IPS-18a (cell line): ENCODE measurements at regions not wholly inside any gene's neighbourhood (a gene's known extent, or its start where the extent isn't known, plus 50 kb on each side); places are given as distances from the start of the nearest gene placed in this dataset.

ENCODE experiments used
- H3K27ac ChIP-seq: one replicate; pipeline ENCODE4 v1.5.1; 2013; ENCODE audit warnings: low read length
- H3K27me3 ChIP-seq: one replicate; pipeline ENCODE4 v1.6.1; 2013; ENCODE audit warnings: mild to moderate bottlenecking, low read length; ENCODE audit not compliant: control insufficient read depth, insufficient read depth
- H3K36me3 ChIP-seq: one replicate; pipeline ENCODE4 v1.6.1; 2013; ENCODE audit warnings: low read depth, low read length; ENCODE audit not compliant: control insufficient read depth
- H3K4me1 ChIP-seq: one replicate; pipeline ENCODE4 v1.6.1; 2013; ENCODE audit warnings: low read depth, low read length; ENCODE audit not compliant: control insufficient read depth
- H3K4me3 ChIP-seq: one replicate; pipeline ENCODE4 v1.5.1; 2013; ENCODE audit warnings: low read length
- H3K9ac ChIP-seq: one replicate; pipeline ENCODE4 v1.6.1; 2013; ENCODE audit warnings: mild to moderate bottlenecking, low read length, moderate library complexity
- H3K9me3 ChIP-seq: one replicate; pipeline ENCODE4 v1.6.1; 2013; ENCODE audit warnings: low read depth, low read length; ENCODE audit not compliant: control insufficient read depth

GRCh38 chr6:130520221-130520620, 154.4 kb downstream of the TMEM200A start:
- Histone ChIP-seq H3K27me3 (no peaks in the 10 kb centered on the region), H3K9ac (no peak overlapping the region), H3K4me1 (no peaks in the 10 kb centered on the region), H3K4me3 (no peak overlapping the region), H3K27ac (no peak overlapping the region), H3K36me3 (no peaks in the 10 kb centered on the region), H3K9me3 (no peaks in the 10 kb centered on the region)

DNA sequence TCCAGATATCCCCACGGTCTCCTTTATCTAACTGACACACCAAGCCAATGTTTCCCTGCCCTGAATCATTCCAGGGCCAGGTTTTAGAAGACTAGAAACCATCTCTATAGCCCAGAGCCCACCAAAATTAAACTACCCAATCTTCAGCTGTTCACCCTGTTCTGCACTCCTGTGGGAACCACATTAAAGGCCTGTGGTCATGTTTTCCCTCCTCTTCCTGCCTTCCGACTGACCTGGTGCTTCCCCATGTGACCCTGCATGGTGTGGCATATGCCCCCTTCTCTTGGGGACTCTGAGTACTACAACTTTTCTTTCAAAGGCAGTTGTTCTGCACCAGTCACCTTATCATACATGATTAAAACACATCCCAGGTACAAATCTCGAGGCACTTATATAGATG, 155.0 kb downstream of the TMEM200A start:
- H3K36me3 ChIP-seq, result no peaks in the 10 kb centered on the region
- H3K27me3 ChIP-seq, result no peaks in the 10 kb centered on the region
- H3K4me3 ChIP-seq, result no peak overlapping the region
- H3K27ac ChIP-seq, result no peak overlapping the region
- H3K4me1 ChIP-seq, result no peaks in the 10 kb centered on the region
- no peaks in the 10 kb centered on the region for H3K9me3 ChIP-seq
- H3K9ac ChIP-seq, result no peak overlapping the region

- Histone ChIP-seq H3K4me1 (no peaks in the 10 kb centered on the region), H3K36me3 (no peaks in the 10 kb centered on the region), H3K4me3 (no peak overlapping the region), H3K27ac (no peak overlapping the region), H3K9me3 (no peaks in the 10 kb centered on the region), H3K9ac (no peak overlapping the region), H3K27me3 (no peaks in the 10 kb centered on the region)
Measured at GRCh38 chr6:130524552-130524951, 158.7 kb downstream of the TMEM200A start.

DNA sequence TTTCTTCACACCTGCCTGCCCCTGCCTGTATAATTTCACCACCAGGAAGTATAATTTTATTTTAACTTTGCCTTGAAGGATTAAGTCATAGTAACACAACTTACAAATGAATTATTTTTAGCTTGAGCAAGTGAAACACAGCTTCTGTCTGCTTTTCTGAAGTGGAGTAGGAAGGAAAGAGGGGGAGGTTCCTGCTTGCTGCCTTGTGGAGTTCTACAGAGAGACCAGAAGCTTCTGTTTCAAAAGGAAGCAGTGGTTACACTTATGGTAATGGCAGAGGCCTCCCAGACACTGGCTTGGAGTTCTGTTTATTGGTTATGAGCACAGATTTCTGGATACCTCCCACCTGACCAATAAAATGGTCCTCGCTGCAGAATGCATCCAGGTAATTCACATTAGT, 159.6 kb downstream of the TMEM200A start:
- H3K9me3 ChIP-seq, result no peaks in the 10 kb centered on the region
- no peaks in the 10 kb centered on the region for H3K36me3 ChIP-seq
- no peak overlapping the region for H3K9ac ChIP-seq
- no peak overlapping the region for H3K4me3 ChIP-seq
- H3K27me3 ChIP-seq, result no peaks in the 10 kb centered on the region
- no peak overlapping the region for H3K27ac ChIP-seq
- no peaks in the 10 kb centered on the region for H3K4me1 ChIP-seq

DNA sequence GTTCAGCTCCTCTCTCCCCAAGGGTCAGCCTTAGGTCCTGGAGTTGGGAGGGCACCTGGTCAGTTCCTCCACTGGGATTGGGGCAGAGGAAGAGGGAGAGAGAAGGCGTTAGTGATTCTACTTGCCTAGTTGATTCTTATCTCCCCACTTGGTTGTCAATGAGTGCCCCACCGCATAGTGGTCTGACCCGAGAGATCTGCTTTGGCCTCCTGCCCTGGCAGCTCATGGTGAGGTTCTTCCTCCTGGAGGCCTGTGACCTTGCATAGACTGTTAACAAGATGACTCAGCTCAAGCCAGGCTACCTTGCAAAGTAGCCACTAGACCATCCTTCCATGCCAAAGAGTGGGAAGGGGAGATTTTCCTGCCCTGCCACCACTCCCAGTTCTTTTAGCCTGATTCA, 160.6 kb downstream of the TMEM200A start:
- Histone ChIP-seq H3K36me3 (no peaks in the 10 kb centered on the region), H3K27ac (no peak overlapping the region), H3K4me3 (no peak overlapping the region), H3K9me3 (no peaks in the 10 kb centered on the region), H3K9ac (no peak overlapping the region), H3K27me3 (no peaks in the 10 kb centered on the region), H3K4me1 (no peaks in the 10 kb centered on the region)

DNA sequence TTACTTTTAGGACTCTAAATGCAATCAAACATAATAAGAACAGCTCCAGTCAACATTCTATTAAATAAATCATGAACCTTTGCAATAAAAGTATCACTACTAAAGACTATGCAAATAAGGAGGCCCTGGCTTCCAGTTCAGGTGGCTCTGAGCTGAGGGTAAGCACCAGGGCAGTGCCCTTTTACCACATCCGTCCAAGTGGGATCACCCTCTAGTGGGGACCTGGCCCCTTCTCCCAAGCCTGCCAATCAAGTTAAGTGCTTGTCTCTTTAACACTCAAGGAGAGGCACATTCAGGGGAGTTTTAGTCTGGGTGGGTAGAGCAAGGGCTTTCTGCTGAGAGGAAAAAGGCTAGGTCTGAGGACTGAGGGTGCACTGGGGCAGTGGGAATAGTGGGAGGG, 161.4 kb downstream of the TMEM200A start:
- no peak overlapping the region for H3K27ac ChIP-seq

GRCh38 chr6:130529569-130530149, 163.8 kb downstream of the TMEM200A start:
- no peak overlapping the region for H3K4me3 ChIP-seq
- no peak overlapping the region for H3K27ac ChIP-seq
- no peaks in the 10 kb centered on the region for H3K27me3 ChIP-seq
- no peaks in the 10 kb centered on the region for H3K9me3 ChIP-seq
- H3K4me1 ChIP-seq, result no peaks in the 10 kb centered on the region
- H3K36me3 ChIP-seq, result no peaks in the 10 kb centered on the region
- no peak overlapping the region for H3K9ac ChIP-seq

More for the DNA sequence above, 161.4 kb downstream of the TMEM200A start:
- Histone ChIP-seq H3K27me3 (no peaks in the 10 kb centered on the region), H3K4me3 (no peak overlapping the region), H3K9me3 (no peaks in the 10 kb centered on the region), H3K36me3 (no peaks in the 10 kb centered on the region), H3K9ac (no peak overlapping the region), H3K4me1 (no peaks in the 10 kb centered on the region)

DNA sequence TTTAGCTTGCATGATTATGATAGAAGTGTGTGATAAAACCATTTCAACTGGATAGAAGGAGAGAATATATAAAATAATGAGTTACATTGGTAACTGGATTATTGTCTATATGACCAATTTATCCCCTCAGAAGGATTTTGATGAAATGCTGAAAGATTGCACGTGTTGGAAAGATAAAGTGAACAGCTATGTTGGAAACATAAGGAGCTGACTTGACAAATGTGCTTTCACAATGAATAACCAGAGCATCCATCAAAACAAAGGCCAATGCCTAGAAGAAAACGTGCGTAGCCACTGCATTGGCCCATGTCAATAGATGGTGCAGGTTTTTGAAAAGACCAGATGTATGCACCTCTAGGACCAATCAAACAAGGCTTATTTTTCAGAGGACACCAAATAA, 168.8 kb downstream of the TMEM200A start:
- Histone ChIP-seq H3K27me3 (no peaks in the 10 kb centered on the region), H3K9ac (no peak overlapping the region), H3K9me3 (no peaks in the 10 kb centered on the region), H3K4me3 (no peak overlapping the region), H3K27ac (no peak overlapping the region), H3K4me1 (no peaks in the 10 kb centered on the region), H3K36me3 (no peaks in the 10 kb centered on the region)

DNA sequence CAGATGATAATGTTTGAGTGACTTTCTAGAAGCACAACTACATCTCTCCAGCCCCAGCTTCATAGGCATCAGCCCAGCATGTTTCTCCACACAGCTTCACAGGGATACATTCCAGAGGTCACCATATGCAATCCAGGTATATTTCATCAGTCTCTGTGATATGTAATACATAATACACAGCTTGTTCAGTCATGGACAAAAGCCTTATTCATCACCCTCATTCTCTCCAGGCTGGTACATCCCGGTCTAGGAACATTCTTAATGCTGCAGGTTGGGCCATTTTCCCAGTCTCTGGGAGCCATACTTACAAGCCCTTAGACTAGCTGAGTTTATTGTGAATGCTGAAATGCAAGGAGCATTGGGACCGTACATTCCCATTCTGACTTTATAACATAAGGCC, 169.4 kb downstream of the TMEM200A start:
- Histone ChIP-seq H3K9me3 (no peaks in the 10 kb centered on the region), H3K27me3 (no peaks in the 10 kb centered on the region), H3K9ac (no peak overlapping the region), H3K27ac (no peak overlapping the region), H3K4me1 (no peaks in the 10 kb centered on the region), H3K36me3 (no peaks in the 10 kb centered on the region), H3K4me3 (no peak overlapping the region)

- H3K4me1 ChIP-seq, result no peaks in the 10 kb centered on the region
- H3K9me3 ChIP-seq, result no peaks in the 10 kb centered on the region
- H3K27ac ChIP-seq, result no peak overlapping the region
- H3K27me3 ChIP-seq, result no peaks in the 10 kb centered on the region
- H3K9ac ChIP-seq, result no peak overlapping the region
- H3K4me3 ChIP-seq, result no peak overlapping the region
- no peaks in the 10 kb centered on the region for H3K36me3 ChIP-seq
Measured at GRCh38 chr6:130537447-130537846, 171.6 kb downstream of the TMEM200A start.

DNA sequence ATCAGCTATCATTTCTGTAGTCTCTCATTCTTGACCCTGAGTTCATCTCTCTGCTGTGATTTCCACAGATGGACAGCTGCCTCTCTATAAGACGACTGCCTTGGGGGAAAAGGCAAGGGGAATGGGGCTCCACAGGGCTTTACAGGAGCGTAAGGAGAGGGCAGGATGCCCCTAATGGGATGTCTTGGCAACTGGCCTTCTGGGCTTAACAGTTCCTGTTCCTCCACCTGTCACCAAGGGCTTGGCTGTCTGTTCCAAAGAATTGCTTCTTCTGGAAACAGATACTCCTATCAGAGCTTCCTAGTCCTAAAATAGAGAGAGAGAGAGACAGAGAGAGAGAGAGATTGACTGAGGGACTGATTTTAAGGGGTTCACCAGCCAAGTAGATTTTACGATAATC, 181.9 kb downstream of the TMEM200A start:
- Histone ChIP-seq H3K4me3 (no peak overlapping the region), H3K36me3 (no peaks in the 10 kb centered on the region), H3K4me1 (no peaks in the 10 kb centered on the region), H3K9ac (no peak overlapping the region), H3K27me3 (no peaks in the 10 kb centered on the region), H3K9me3 (no peaks in the 10 kb centered on the region), H3K27ac (no peak overlapping the region)

- no peaks in the 10 kb centered on the region for H3K36me3 ChIP-seq
- no peak overlapping the region for H3K9ac ChIP-seq
- H3K27ac ChIP-seq, result no peak overlapping the region
- H3K4me3 ChIP-seq, result no peak overlapping the region
- no peaks in the 10 kb centered on the region for H3K27me3 ChIP-seq
- H3K9me3 ChIP-seq, result no peaks in the 10 kb centered on the region
- H3K4me1 ChIP-seq, result no peaks in the 10 kb centered on the region
Measured at GRCh38 chr6:130557481-130558112, 191.8 kb downstream of the TMEM200A start.
